ENCODE measurements at regions not wholly inside any gene's neighbourhood (a gene's known extent, or its start where the extent isn't known, plus 50 kb on each side); places are given as distances from the start of the nearest gene placed in this dataset.

GRCh38 chr11:116420030-116420429 is 352.8 kb downstream of the BUD13 start:
- H3K27me3 ChIP-seq (ENCODE audit: control insufficient read depth, insufficient read depth, low read length) = no peaks in the 10 kb centered on the region
- no peak overlapping the region for H3K4me3 ChIP-seq (replicated peaks in 1 of 4; ENCODE audit: control extremely low read depth in 1 of 4, insufficient read depth in 1 of 4, low read depth in 3 of 4, low read length in 4 of 4)
- H4K20me1 ChIP-seq (ENCODE audit: control insufficient read depth, extremely low read depth, insufficient read depth, low read length) = no peaks in the 10 kb centered on the region
- H3K4me2 ChIP-seq (ENCODE audit: extremely low read depth, insufficient read depth, low read length) = no peak overlapping the region
- no peaks in the 10 kb centered on the region for H3K79me2 ChIP-seq (ENCODE audit: control insufficient read depth, insufficient read depth, low read length)
- no peak overlapping the region for H2AFZ ChIP-seq (ENCODE audit: low read length)
- no peaks in the 10 kb centered on the region for H3K4me1 ChIP-seq (ENCODE audit: control insufficient read depth, extremely low read depth, insufficient read depth, low read length)
- H3K9ac ChIP-seq (ENCODE audit: insufficient read depth, low read length) = no peak overlapping the region
- DNase-seq (ENCODE audit: low read depth in 2 of 2) = peak in 1 of 2 donors; percentile 28
- TF ChIP-seq CTCF (conservative IDR thresholded peaks at IDR 0.05 in 1 of 2, IDR thresholded peaks at IDR 0.05 in 1 of 2; ENCODE audit: low read depth in 1 of 2, low read length in 2 of 2) = no peak
- no peak for TF ChIP-seq EZH2 (IDR thresholded peaks at IDR 0.05; ENCODE audit: low read length, missing control alignments)
- no peaks in the 10 kb centered on the region for H3K9me3 ChIP-seq (ENCODE audit: control insufficient read depth, insufficient read depth, low read depth, low read length)
- no peaks in the 10 kb centered on the region for H3K36me3 ChIP-seq (ENCODE audit: control insufficient read depth, insufficient read depth, low read length)
- H3K27ac ChIP-seq (ENCODE audit: insufficient read depth, low read length) = no peak overlapping the region

- no peaks in the 10 kb centered on the region for H3K9me3 ChIP-seq (ENCODE audit: control insufficient read depth, insufficient read depth, low read depth, low read length)
- H2AFZ ChIP-seq (ENCODE audit: low read length) = no peak overlapping the region
- H3K4me3 ChIP-seq (replicated peaks in 1 of 4; ENCODE audit: control extremely low read depth in 1 of 4, insufficient read depth in 1 of 4, low read depth in 3 of 4, low read length in 4 of 4) = no peak overlapping the region
- H3K36me3 ChIP-seq (ENCODE audit: control insufficient read depth, insufficient read depth, low read length) = no peaks in the 10 kb centered on the region
- no peak overlapping the region for H3K9ac ChIP-seq (ENCODE audit: insufficient read depth, low read length)
- no peak for DNase-seq (ENCODE audit: low read depth in 2 of 2)
- no peak for TF ChIP-seq CTCF (conservative IDR thresholded peaks at IDR 0.05 in 1 of 2, IDR thresholded peaks at IDR 0.05 in 1 of 2; ENCODE audit: low read depth in 1 of 2, low read length in 2 of 2)
- TF ChIP-seq EZH2 (IDR thresholded peaks at IDR 0.05; ENCODE audit: low read length, missing control alignments) = no peak
- no peaks in the 10 kb centered on the region for H3K27me3 ChIP-seq (ENCODE audit: control insufficient read depth, insufficient read depth, low read length)
- H3K4me2 ChIP-seq (ENCODE audit: extremely low read depth, insufficient read depth, low read length) = no peak overlapping the region
- no peak overlapping the region for H3K27ac ChIP-seq (ENCODE audit: insufficient read depth, low read length)
- H4K20me1 ChIP-seq (ENCODE audit: control insufficient read depth, extremely low read depth, insufficient read depth, low read length) = no peaks in the 10 kb centered on the region
- no peaks in the 10 kb centered on the region for H3K79me2 ChIP-seq (ENCODE audit: control insufficient read depth, insufficient read depth, low read length)
- no peaks in the 10 kb centered on the region for H3K4me1 ChIP-seq (ENCODE audit: control insufficient read depth, extremely low read depth, insufficient read depth, low read length)
Observed at GRCh38 chr11:116418388-116419041, 354.3 kb downstream of the BUD13 start.

GRCh38 chr11:116416852-116417251 is 355.9 kb downstream of the BUD13 start:
- Histone ChIP-seq H3K36me3 (ENCODE audit: control insufficient read depth, insufficient read depth, low read length) (no peaks in the 10 kb centered on the region), H3K4me2 (ENCODE audit: extremely low read depth, insufficient read depth, low read length) (no peak overlapping the region), H2AFZ (ENCODE audit: low read length) (no peak overlapping the region), H3K9ac (ENCODE audit: insufficient read depth, low read length) (no peak overlapping the region), H3K9me3 (ENCODE audit: control insufficient read depth, insufficient read depth, low read depth, low read length) (no peaks in the 10 kb centered on the region), H3K4me1 (ENCODE audit: control insufficient read depth, extremely low read depth, insufficient read depth, low read length) (no peaks in the 10 kb centered on the region), H3K79me2 (ENCODE audit: control insufficient read depth, insufficient read depth, low read length) (no peaks in the 10 kb centered on the region), H3K27me3 (ENCODE audit: control insufficient read depth, insufficient read depth, low read length) (no peaks in the 10 kb centered on the region), H3K4me3 (replicated peaks in 1 of 4; ENCODE audit: control extremely low read depth in 1 of 4, insufficient read depth in 1 of 4, low read depth in 3 of 4, low read length in 4 of 4) (no peak overlapping the region), H4K20me1 (ENCODE audit: control insufficient read depth, extremely low read depth, insufficient read depth, low read length) (no peaks in the 10 kb centered on the region), H3K27ac (ENCODE audit: insufficient read depth, low read length) (no peak overlapping the region)
- TF ChIP-seq EZH2 (IDR thresholded peaks at IDR 0.05; ENCODE audit: low read length, missing control alignments) = no peak
- TF ChIP-seq CTCF (conservative IDR thresholded peaks at IDR 0.05 in 1 of 2, IDR thresholded peaks at IDR 0.05 in 1 of 2; ENCODE audit: low read depth in 1 of 2, low read length in 2 of 2) = no peak
- no peak for DNase-seq (ENCODE audit: low read depth in 2 of 2)
